GM21529 (cell line): ENCODE measurements at regions not wholly inside any gene's neighbourhood (a gene's known extent, or its start where the extent isn't known, plus 50 kb on each side); places are given as distances from the start of the nearest gene placed in this dataset.

Experiments used
- ATAC-seq: cut with Tn5 transposase; IDR thresholded peaks from one replicate; pipeline ENCODE4 v1.9.1; 2021; ENCODE audit not compliant: unreplicated experiment

- ATAC-seq, result no peak
Observed at GRCh38 chr20:12617076-12617475, 391.7 kb upstream of the SPTLC3 start.

GRCh38 chr20:12623870-12624269 is 384.9 kb upstream of the SPTLC3 start:
- ATAC-seq, result no peak

- no peak for ATAC-seq
Observed at GRCh38 chr20:12627485-12627884, 381.3 kb upstream of the SPTLC3 start.

GRCh38 chr20:12638633-12639312 is 370.0 kb upstream of the SPTLC3 start:
- ATAC-seq, result no peak

- no peak for ATAC-seq
Observed at GRCh38 chr20:12640251-12640650, 368.5 kb upstream of the SPTLC3 start.

GRCh38 chr20:12641619-12642018 is 367.2 kb upstream of the SPTLC3 start:
- no peak for ATAC-seq

GRCh38 chr20:12644461-12644860 is 364.3 kb upstream of the SPTLC3 start:
- ATAC-seq, result no peak

GRCh38 chr20:12649234-12649633 is 359.5 kb upstream of the SPTLC3 start:
- no peak for ATAC-seq

GRCh38 chr20:12653642-12654041 is 355.1 kb upstream of the SPTLC3 start:
- ATAC-seq, result no peak

GRCh38 chr20:12659942-12660341 is 348.8 kb upstream of the SPTLC3 start:
- ATAC-seq, result no peak

GRCh38 chr20:12660918-12661317 is 347.9 kb upstream of the SPTLC3 start:
- no peak for ATAC-seq

- no peak for ATAC-seq
Observed at GRCh38 chr20:12670301-12670700, 338.5 kb upstream of the SPTLC3 start.

GRCh38 chr20:12673352-12673751 is 335.4 kb upstream of the SPTLC3 start:
- ATAC-seq, result no peak

- ATAC-seq, result no peak
Observed at GRCh38 chr20:12677925-12678324, 330.8 kb upstream of the SPTLC3 start.

GRCh38 chr20:12679447-12679846 is 329.3 kb upstream of the SPTLC3 start:
- ATAC-seq, result no peak

GRCh38 chr20:12682613-12683012 is 326.2 kb upstream of the SPTLC3 start:
- ATAC-seq, result no peak

- no peak for ATAC-seq
Observed at GRCh38 chr20:12687476-12687875, 321.3 kb upstream of the SPTLC3 start.

- no peak for ATAC-seq
Observed at GRCh38 chr20:12695937-12696336, 312.8 kb upstream of the SPTLC3 start.

GRCh38 chr20:12698817-12699216 is 310.0 kb upstream of the SPTLC3 start:
- no peak for ATAC-seq

- no peak for ATAC-seq
Observed at GRCh38 chr20:12699374-12700228, 309.2 kb upstream of the SPTLC3 start.

- no peak for ATAC-seq
Observed at GRCh38 chr20:12700701-12701100, 308.1 kb upstream of the SPTLC3 start.

GRCh38 chr20:12702312-12702711 is 306.5 kb upstream of the SPTLC3 start:
- no peak for ATAC-seq
